ENCODE measurements at regions not wholly inside any gene's neighbourhood (a gene's known extent, or its start where the extent isn't known, plus 50 kb on each side); places are given as distances from the start of the nearest gene placed in this dataset.
"Not testable (repeated sequence)": the region's sequence is repeated elsewhere in the genome, so short reads cannot be mapped to it uniquely, and the experiment has no call there.

- peak in 1 of 2 donors; percentile 0 for DNase-seq
- intact Hi-C loops (cut with DNase I; ENCODE audit: low total_unique reads) = no loop called here
- Histone ChIP-seq H3K9me3 (no peaks in the 10 kb centered on the region), H3K27ac (no peak overlapping the region), H3K4me1 (no peaks in the 10 kb centered on the region), H3K4me3 (no peak overlapping the region), H3K27me3 (no peaks in the 10 kb centered on the region), H3K36me3 (no peaks in the 10 kb centered on the region)
- no peak for TF ChIP-seq CTCF (IDR thresholded peaks at IDR 0.05)
- no peak for TF ChIP-seq POLR2A (IDR thresholded peaks at IDR 0.05)
These were observed 173.0 kb downstream of the TEX29 start for GRCh38 chr13:111493468-111493867.

- H3K27ac ChIP-seq = no peak overlapping the region
- DNase-seq = peak in 1 of 2 donors; percentile 6
- H3K36me3 ChIP-seq = no peaks in the 10 kb centered on the region
- intact Hi-C loops (cut with DNase I; ENCODE audit: low total_unique reads) = no loop called here
- H3K4me3 ChIP-seq = no peak overlapping the region
- H3K9me3 ChIP-seq = no peaks in the 10 kb centered on the region
- H3K4me1 ChIP-seq = no peaks in the 10 kb centered on the region
- TF ChIP-seq CTCF (IDR thresholded peaks at IDR 0.05) (no peak), POLR2A (IDR thresholded peaks at IDR 0.05) (no peak)
- H3K27me3 ChIP-seq = no peaks in the 10 kb centered on the region
These were observed 174.2 kb downstream of the TEX29 start for GRCh38 chr13:111494641-111495040.

- H3K4me1 ChIP-seq; DNase-seq; H3K9me3 ChIP-seq; H3K36me3 ChIP-seq; intact Hi-C loops (cut with DNase I; ENCODE audit: low total_unique reads); H3K4me3 ChIP-seq; H3K27me3 ChIP-seq; H3K27ac ChIP-seq: not testable (repeated sequence)
These were observed 181.4 kb downstream of the TEX29 start for GRCh38 chr13:111501596-111502535.

- TF ChIP-seq CTCF (IDR thresholded peaks at IDR 0.05) = no peak
- no peak for TF ChIP-seq POLR2A (IDR thresholded peaks at IDR 0.05)
- Histone ChIP-seq H3K4me3 (no peak overlapping the region), H3K27me3 (no peaks in the 10 kb centered on the region), H3K9me3 (no peaks in the 10 kb centered on the region), H3K4me1 (no peaks in the 10 kb centered on the region), H3K27ac (no peak overlapping the region), H3K36me3 (no peaks in the 10 kb centered on the region)
- intact Hi-C loops (cut with DNase I; ENCODE audit: low total_unique reads) = no loop called here
- DNase-seq = no peak
These were observed 182.5 kb downstream of the TEX29 start for GRCh38 chr13:111502957-111503356.

- H3K9me3 ChIP-seq = no peaks in the 10 kb centered on the region
- intact Hi-C loops (cut with DNase I; ENCODE audit: low total_unique reads) = no loop called here
- no peak for DNase-seq
- H3K27ac ChIP-seq = no peak overlapping the region
- TF ChIP-seq CTCF (IDR thresholded peaks at IDR 0.05) (no peak), POLR2A (IDR thresholded peaks at IDR 0.05) (no peak)
- H3K27me3 ChIP-seq = no peaks in the 10 kb centered on the region
- no peaks in the 10 kb centered on the region for H3K36me3 ChIP-seq
- H3K4me1 ChIP-seq = no peaks in the 10 kb centered on the region
- H3K4me3 ChIP-seq = no peak overlapping the region
These were observed 182.9 kb downstream of the TEX29 start for GRCh38 chr13:111503376-111503775.

Data from uterus (tissue), 3 donors.